Muscle of arm (tissue), 1 donor: ENCODE measurements at regions not wholly inside any gene's neighbourhood (a gene's known extent, or its start where the extent isn't known, plus 50 kb on each side); places are given as distances from the start of the nearest gene placed in this dataset.
A peak's percentile ranks its signal among the peaks of the same experiment; 100 is the strongest.
"Not testable (repeated sequence)": the region's sequence is repeated elsewhere in the genome, so short reads cannot be mapped to it uniquely, and the experiment has no call there.

ENCODE experiments used
- DNase-seq: peaks from one replicate; pipeline ENCODE4 v3.0.0-alpha.2; 2013

DNA sequence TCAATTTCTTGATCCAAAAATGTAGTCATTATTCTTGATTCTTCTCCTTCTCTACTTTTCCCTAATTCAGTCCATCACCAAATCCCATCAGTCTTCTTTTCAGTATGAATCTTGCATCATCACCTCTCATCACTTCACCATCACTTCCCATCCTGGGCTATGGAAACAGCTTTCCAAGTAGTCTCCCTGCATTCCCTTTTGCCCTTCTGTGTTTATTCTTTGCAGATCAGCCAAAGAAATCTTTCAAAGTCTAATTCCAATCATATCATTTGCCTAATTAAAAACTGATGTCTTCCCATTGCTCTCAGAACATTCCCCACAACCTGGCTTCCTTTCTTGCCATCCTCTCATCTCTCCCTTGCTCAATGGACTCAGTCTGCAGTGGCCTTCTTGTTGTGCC is 201.7 kb upstream of the ADAMTS3 start:
- no peak for DNase-seq

DNA sequence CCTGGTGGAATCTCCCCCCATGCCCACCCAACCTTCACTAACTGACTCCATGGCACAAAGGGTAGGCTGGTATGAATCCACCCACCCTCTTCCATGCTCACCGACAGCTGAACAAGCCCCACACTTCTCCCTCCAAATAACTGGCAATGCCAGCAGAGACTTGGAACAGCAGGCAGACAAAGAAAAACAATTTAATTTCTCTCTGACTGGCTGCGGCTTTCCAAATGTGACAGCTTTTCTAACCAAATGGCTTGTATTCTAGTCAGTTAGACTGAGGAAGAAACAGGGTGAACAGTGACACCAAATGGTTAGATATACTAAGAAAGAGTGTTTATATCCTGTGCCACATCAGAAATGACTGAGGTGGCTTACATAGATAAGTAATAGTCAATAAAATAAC is 199.3 kb upstream of the ADAMTS3 start:
- DNase-seq, result no peak

DNA sequence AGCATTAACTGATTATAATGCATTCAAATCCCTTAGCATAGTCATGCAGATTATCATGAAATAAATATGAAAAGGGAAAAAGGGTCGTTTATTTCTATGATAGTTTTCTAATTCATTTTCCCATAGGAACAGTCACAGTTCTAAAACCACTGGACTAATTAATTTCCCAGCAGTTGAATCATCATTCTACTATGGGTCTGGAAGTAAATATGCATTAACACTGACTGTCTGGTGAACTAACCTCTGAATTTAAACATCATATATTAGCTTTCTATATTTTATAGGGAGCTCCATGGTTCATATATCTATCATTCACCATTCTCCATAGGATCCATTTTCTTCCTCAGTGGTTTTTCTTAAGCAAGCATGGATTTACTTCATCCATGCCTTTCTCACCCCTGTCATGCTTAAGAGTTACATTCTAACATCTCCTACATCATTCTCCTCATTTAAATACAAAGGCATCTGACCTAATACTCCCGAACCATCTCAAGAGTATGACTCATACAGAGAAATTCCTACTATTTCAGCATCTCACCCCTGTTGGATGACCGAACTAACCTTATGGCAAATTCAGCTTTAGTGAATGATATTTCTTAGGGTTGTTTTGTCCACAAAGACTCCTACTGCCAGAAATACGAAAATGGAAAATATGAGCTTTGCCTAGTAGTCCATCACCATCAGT is 198.7 kb upstream of the ADAMTS3 start:
- DNase-seq, result no peak

DNA sequence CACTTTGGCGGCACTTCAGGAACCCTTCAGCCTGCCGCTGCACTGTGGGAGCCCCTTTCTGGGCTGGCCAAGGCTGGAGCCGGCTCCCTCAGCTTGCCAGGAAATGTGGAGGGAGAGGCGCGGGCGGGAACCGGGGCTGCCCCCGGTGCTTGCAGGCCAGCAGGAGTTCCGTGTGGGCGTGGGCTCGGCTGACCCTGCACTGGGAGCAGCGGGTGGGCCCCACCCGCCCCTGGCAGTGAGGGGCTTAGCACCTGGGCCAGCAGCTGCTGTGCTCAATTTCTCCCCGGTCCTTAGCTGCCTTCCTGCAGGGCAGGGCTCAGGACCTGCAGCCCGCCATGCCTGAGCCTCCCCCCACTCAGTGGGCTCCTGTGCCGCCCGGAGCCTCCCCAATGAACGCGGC is 196.8 kb upstream of the ADAMTS3 start:
- not testable (repeated sequence) for DNase-seq

DNA sequence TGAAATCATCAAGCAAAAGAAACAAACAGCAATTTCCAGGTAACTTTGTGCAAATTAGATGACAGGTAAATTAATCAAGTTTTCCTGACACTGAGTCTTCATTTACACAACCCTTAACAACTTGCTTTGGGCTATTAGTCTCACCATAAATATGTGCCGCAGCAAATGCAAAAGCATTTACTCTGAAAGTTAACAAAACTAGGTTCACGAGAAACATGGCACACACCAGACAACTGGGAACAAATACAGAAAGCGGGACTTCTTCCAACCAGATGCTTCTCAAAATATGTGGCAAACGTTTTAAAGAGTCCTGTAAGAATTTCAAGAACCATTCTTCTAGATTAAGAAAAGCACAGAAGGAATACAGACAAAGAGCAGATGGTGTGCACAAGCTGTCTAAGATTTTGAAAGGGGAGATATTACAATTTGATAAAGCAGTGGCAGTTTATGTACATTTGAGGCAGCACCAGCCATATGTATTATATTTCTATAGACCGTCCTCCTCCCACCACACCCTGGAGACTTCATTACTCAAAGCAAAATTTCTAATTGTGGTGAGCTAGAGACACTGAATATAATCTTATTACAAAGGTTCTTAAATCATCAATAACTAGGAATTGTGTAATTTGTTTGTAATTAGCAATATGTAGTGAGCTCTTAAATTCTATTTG is 192.5 kb upstream of the ADAMTS3 start:
- no peak for DNase-seq

DNA sequence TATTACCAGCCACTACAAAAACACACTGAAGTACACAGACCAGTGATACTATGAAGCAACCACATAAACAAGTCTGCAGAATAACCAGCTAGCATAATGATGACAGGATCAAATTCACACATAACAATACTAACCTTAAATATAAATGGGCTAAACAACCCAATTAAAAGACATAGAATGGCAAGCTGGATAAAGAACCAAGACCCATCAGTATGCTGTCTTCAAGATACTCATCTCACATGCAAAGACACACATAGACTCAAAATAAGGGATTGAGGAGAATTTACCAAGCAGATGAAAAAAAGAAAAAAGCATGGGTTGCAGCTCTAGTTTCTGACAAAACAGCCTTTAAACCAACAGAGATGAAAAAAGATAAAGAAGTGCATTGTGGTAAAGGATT is 184.4 kb upstream of the ADAMTS3 start:
- DNase-seq, result not testable (repeated sequence)

DNA sequence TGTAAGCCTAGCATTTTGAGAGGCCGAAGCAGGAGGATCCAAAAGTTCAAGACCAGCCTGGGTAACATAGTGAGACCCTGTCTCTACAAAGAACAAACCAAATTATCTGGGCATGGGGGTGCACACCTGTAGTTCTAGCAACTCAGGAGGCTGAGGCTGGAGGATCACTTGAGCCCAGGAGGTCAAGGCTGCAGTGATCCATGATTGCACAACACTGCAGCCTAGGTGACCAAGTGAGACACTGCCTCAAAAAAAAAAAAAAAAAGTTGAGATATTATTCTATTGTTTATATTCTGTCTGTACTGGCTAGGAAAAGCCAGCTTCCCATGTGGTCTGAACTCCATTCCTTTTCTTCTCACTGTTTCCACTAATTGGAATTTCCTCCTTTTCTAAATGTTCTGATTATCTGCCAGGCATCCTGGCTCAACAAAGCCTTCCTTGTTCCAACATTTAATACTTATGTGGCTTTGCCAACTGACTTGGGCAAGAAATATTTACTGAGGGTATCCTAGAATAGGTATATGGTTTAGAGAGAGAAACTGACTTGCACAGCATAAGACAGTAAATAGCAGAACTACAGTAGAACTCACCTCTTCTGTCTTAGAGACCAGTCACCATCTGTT is 175.2 kb upstream of the ADAMTS3 start:
- no peak for DNase-seq

DNA sequence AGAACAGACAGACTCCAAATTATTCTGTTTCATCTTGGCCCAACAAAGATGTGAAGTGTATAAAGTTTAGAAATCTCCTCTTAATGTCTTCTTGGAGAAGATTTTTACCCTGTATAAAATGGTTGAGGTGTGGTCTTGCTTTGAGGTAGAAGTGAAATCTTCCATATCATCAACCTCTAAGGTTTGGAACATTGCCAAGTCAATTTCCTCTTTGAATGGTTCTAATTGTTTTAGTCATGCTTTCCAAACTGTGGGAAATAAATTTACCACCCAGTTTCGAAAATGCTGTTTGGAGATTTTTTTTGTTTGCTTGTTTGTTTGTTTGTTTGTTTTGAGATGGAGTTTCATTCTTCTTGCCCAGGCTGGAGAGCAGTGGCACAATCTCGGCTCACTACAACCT is 174.1 kb upstream of the ADAMTS3 start:
- no peak for DNase-seq

DNA sequence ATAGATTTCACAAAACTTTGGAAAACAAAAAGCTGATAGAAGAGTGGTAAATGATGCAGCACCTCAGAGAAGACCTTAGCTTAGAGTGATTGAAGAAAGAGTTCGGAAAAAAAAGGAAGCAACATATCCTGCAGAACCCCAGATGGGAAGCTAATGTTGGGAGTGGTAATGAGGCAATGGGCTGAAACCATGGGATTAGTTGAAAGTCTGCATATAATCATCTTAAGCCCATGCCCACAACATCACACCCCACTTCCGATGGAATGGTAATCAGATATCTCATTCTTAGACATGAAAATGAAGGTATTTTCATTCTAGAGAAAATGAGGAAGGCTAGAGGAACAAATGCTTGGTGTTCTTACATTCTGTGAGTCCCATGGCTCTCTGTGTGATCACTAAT is 146.3 kb upstream of the ADAMTS3 start:
- no peak for DNase-seq

DNA sequence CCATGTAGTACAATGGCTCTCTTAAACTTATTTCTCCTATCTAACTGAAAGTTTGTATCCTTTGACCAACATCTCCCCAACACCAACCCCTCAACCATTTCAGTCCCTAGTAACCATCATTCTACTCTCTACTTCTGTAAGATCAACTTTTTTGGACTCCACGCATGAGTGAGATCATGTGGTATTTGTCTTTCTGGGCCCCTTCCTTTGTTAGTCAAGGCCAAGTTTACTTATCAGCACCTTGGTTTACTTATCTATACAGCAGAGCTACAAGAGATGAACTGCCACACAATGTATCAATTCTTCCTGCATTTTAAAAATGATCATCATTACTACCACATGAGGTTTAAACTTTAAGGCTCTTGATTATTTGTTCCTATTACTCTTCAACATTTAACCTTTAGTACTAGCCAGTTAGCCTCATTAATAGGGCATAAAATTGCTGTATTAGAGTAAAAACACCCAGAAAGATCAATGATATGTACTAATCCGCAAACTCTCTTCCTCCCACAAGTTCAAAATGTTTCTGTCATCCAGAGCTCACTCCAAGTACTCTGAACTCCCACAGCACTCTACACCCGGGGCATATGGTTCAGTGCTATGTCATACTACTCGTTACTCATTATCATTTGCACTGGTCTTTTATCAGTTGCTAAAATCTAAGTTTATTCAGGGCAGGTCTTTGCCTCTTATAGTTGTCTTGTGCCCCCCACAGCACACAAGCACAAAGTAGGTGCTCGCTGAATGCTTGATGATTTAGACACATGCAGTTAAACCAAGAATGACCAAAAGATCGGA is 145.7 kb upstream of the ADAMTS3 start:
- no peak for DNase-seq

DNA sequence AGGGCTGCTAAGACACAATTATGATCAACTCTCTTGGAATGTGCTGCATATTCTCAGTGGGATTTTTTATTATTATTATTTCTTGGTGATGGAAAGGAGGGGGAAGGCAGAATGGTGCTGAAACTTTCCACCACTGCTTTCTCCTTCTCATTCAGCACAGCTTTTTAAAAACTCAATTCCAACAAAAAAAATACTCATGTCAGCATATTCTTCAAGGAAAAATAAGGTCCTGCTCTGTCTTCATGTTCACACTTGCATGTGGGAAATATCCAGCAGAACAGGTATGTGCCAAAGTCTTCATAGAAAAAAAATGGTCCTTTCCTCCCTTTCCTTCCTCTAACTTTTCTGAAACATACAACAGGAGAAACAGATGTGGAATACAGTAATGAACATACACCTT is 144.0 kb upstream of the ADAMTS3 start:
- DNase-seq, result no peak

DNA sequence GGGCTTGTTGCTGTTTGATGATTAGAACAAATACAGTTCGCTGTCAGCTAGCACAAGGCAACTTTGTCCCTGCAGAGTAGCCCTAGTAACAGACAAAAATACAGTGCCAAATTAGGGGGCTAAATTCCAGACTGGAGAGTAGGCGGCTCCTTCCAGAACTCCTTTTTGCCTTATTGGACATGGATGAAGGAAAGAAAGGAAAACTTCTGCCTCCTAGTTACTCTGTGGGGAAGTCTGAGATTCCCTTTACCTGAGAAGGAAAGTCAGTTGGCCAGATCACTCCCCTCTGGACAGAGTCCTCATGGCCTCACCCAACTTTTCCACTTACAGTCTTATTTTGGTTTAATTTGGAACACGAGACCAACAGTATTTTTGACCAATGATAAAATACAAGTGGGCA is 140.5 kb upstream of the ADAMTS3 start:
- DNase-seq, result no peak

DNA sequence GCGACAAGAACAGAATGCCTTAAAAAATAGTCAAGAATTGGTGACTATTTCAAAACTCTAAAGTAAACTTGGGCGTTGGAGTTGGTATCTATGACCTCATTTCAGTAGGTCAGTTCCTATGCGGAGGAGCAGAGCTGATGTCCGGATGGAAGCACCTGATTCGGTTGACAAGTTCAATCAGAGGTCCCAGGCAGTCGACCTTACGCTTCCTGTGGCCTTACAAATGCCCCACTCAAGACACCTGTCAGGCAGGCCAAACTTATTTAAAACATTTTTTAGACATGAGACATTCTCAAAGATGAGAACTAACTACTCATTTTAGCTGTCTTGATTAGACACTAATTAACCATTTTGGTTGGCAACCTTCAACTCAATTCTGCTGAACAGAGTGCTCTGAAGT is 137.7 kb upstream of the ADAMTS3 start:
- no peak for DNase-seq

DNA sequence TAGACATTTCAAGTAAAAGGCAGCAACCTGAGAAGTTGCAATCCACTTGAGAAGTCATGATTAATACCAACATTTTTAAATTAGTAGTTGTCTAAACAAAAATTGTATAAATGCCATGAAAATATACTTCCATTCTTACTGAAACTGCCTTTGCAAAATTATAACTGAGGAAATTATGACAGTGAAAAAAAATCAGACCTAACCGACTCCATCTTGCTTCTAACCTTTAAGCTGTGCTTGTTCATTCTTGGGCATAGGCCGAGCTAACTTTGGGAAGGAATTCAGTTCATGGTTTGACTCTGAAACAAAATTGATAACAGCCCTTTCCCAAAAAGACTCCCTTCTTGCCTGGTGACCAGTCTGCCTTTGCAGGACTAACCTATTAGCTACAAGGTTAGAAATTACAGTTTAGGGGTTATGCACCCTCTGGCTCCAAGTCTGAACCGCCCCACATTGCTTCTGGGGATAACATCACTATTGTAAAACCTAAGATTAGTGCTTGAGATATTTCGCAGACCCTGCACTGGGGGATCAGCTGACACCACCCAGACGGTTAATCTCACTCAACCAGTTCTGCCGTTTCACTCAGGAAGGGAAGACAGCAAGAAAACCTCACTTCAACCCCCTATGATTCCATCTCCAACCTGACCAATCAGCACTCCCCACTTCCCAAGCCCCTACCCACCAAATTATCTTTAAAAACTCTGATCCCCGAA is 136.1 kb upstream of the ADAMTS3 start:
- DNase-seq, result not testable (repeated sequence)

DNA sequence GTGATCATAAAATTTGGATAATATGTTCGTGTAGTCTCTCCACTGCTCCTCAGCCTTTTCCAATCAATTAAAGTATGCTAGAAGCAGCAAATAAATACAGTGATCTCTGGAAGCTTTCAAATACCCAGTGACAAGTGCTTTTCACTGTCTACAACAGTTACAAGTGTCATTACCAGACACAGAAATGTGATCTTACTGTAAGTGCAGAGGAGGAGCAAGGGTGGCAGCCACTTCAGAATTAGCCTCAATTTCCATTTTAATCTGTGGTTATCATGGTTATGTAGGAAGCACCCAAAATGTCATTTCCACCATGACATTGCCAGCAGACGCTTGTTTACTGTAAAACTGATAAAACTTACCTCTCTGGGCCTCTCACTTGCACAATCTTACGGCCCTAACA is 133.9 kb upstream of the ADAMTS3 start:
- DNase-seq, result no peak

DNA sequence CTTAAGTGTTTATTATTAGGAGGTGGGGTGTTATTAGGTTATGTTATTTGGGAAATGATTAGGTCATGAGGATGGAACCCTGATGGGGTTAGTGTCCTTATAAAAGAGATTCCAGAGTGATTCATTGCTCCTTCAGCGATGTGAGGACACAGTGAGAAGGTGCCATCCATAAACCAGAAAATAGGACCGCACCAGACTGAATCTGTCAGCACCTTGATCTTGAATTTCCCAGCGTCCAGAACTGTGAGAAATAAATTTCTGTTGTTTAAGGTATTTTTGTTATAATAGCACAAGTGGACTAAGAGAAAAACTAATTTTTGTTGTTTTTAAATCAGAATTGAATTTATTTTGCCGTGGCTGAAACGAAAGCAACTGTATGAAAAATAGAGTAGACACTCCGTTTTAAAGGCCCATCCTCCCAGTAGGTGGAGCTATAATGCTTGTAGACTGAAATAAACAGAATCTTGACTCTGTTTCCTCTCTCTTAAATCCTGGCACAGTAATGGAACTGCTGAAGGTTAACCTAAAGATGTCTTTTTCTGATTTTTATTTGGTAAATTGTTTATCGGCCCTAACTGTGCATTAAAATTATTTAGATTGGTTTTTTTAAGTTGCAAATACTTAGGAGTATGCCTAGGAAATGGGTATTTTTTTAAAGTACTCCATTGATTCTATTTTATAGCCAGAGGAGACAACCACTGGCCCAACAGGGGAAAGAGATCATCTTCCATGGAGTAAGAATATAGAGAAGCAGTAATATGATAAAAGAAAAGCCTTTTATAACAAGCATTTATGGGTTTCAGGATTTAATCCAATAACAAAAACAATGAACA is 133.2 kb upstream of the ADAMTS3 start:
- DNase-seq, result peak; percentile 53

DNA sequence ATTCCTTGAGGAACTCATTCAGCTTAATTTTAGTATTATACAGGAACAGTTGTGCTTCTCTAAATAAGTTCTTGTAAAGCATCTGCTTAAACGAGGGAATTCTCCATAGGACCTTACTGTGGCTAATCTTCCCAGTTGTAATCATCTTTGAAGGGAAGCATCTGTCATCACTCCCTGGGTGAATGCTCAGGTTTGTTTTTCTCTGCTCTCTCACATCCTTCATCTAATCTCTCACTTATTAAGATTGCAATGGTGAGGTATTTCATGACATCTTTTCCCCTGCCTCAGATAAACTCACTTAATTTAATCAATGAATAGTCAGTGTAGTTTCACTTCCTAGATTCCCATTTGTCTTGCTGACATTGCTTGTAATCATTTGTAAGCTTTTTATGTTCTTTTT is 121.8 kb upstream of the ADAMTS3 start:
- no peak for DNase-seq

DNA sequence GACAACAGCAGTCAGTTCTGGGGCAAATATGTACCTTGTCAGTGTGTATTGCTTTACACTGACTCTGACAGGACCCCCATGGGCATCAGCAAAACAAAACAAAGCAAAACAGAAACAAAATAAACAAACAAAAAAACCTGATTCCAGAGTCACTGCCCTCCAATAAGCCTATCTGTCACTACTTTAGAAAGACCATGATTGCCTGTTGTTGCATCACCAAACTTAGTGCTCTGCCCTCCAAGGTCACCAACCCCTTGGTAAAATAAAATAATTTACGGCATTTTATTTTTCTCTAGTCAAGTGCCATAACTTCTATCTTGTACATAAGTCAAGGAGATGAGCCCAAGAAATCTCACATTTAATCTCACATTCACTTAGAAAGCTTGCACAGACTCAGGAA is 120.9 kb upstream of the ADAMTS3 start:
- DNase-seq, result no peak

DNA sequence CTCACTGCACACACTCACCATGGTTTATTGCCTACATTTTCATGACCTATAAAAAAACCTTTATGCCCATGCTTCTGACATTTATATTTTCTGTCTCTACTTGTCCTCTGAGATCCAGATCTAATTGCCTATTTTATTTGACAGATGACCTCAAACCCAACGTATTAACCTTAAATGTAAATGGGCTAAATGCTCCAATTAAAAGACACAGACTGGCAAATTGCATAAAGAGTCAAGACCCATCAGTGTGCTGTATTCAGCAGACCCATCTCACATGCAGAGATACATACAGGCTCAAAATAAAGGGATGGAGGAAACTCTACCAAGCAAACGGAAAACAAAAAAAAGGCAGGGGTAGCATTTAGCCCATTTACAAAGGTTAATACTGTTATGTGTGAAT is 117.4 kb upstream of the ADAMTS3 start:
- not testable (repeated sequence) for DNase-seq

DNA sequence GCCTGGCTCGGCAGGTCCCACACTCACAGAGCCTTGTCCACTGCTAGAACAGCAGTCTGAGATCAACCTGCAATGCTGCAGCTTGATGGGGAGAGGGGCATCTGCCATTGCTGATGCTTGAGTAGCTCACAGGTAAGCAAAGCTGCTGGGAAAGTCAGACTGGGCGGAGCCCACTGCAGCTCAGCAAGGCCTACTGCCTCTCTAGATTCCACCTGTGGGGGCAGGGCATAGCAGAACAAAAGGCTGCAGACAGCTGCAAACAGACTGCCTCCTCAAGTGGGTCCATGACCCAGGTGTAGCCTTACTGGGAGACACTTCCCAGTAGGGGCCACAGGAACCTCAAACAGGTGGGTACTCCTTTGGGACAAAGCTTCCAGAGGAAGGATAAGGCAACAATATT is 110.6 kb upstream of the ADAMTS3 start:
- no peak for DNase-seq

DNA sequence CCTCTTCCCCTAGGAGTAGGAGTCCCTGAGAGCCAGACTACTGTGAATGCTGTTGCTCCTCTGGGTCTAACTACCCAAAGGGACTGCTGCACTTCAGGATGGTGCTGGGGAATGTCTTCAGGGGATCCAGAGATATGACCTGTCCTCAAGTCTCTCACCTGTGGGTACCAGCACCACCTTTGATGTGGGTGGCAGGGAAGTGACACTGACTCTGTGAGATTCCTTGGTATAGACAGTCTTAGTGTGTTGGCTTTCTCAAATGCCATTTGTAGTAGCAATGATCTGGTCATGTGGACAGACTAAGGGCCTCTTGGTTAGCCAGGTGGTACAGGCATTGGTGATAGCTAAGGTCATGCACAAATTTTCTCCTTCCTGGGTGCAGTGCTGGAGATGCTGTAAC is 108.9 kb upstream of the ADAMTS3 start:
- DNase-seq, result no peak
